ENCODE measurements at regions not wholly inside any gene's neighbourhood (a gene's known extent, or its start where the extent isn't known, plus 50 kb on each side); places are given as distances from the start of the nearest gene placed in this dataset.

- Mint-ChIP-seq H3K4me1 (ENCODE audit: low read depth) (no peaks in the 10 kb centered on the region), H3K9me3 (no peaks in the 10 kb centered on the region), H3K27me3 (no peaks in the 10 kb centered on the region), H3K27ac (no peak overlapping the region), H3K36me3 (ENCODE audit: low read depth) (no peaks in the 10 kb centered on the region), H3K4me3 (no peak overlapping the region)
- Histone ChIP-seq H3K9me3 (ENCODE audit: control insufficient read depth in 1 of 2, insufficient read depth in 1 of 2, low read length in 2 of 2) (peaks cover 0 to 4% of the 10 kb centered on the region in 2 experiments), H3K27me3 (ENCODE audit: control insufficient read depth in 1 of 2, insufficient read depth in 2 of 2, low read length in 2 of 2) (no peaks in the 10 kb centered on the region), H3K4me1 (ENCODE audit: insufficient read depth, low read length) (no peaks in the 10 kb centered on the region), H3K27ac (ENCODE audit: low read depth in 1 of 2, low read length in 2 of 2) (no peak overlapping the region), H3K4me3 (ENCODE audit: low read length) (no peak overlapping the region), H3K36me3 (ENCODE audit: insufficient read depth, low read length) (no peaks in the 10 kb centered on the region)
- TF ChIP-seq, protein P1, sequence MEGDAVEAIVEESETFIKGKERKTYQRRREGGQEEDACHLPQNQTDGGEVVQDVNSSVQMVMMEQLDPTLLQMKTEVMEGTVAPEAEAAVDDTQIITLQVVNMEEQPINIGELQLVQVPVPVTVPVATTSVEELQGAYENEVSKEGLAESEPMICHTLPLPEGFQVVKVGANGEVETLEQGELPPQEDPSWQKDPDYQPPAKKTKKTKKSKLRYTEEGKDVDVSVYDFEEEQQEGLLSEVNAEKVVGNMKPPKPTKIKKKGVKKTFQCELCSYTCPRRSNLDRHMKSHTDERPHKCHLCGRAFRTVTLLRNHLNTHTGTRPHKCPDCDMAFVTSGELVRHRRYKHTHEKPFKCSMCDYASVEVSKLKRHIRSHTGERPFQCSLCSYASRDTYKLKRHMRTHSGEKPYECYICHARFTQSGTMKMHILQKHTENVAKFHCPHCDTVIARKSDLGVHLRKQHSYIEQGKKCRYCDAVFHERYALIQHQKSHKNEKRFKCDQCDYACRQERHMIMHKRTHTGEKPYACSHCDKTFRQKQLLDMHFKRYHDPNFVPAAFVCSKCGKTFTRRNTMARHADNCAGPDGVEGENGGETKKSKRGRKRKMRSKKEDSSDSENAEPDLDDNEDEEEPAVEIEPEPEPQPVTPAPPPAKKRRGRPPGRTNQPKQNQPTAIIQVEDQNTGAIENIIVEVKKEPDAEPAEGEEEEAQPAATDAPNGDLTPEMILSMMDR (IDR thresholded peaks at IDR 0.05), result no peak
- no peak for ATAC-seq (ENCODE audit: poor library complexity)
- no peak for DNase-seq
- intact Hi-C loops (cut with DNase I, micrococcal nuclease), result no loop called here
- ChIA-PET POLR2A (no interaction called here), CTCF (no interaction called here)
Measured at GRCh38 chr2:200159829-200160781, 146.4 kb upstream of the SPATS2L start.

DNA sequence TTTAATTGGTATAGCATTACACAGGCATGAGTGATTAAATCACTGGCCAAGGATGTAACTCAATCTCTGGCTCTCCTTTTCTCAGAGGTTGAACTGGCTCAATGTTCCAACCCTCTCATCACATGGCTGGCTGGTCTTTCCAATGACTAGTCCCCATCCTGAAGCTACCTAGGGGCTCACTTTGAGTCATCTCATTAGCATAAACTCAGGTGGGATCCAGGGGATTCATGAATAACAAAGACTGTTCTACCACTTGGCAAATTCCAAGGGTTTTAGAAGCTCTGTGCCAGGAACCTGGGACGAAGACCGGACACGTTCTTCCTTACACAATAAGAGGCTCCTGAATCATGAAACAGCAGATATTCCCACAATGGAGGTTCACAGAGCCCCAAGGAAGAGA, 145.0 kb upstream of the SPATS2L start:
- Histone ChIP-seq H3K4me1 (ENCODE audit: insufficient read depth, low read length) (no peaks in the 10 kb centered on the region), H3K4me3 (ENCODE audit: low read length) (no peak overlapping the region), H3K9me3 (ENCODE audit: control insufficient read depth in 1 of 2, insufficient read depth in 1 of 2, low read length in 2 of 2) (peaks cover 0 to 4% of the 10 kb centered on the region in 2 experiments), H3K27me3 (ENCODE audit: control insufficient read depth in 1 of 2, insufficient read depth in 2 of 2, low read length in 2 of 2) (no peaks in the 10 kb centered on the region), H3K36me3 (ENCODE audit: insufficient read depth, low read length) (no peaks in the 10 kb centered on the region), H3K27ac (ENCODE audit: low read depth in 1 of 2, low read length in 2 of 2) (no peak overlapping the region)
- CTCF ChIA-PET, result no interaction called here
- no peak overlapping the region for H3K4me3 Mint-ChIP-seq
- no peaks in the 10 kb centered on the region for H3K36me3 Mint-ChIP-seq (ENCODE audit: low read depth)
- H3K27ac Mint-ChIP-seq, result no peak overlapping the region
- H3K9me3 Mint-ChIP-seq, result peaks cover 3% of the 10 kb centered on the region
- no peaks in the 10 kb centered on the region for H3K4me1 Mint-ChIP-seq (ENCODE audit: low read depth)
- H3K27me3 Mint-ChIP-seq, result no peaks in the 10 kb centered on the region
- TF ChIP-seq, protein P1 (IDR thresholded peaks at IDR 0.05), result no peak
- intact Hi-C loops (cut with DNase I, micrococcal nuclease), result no loop called here
- no peak for DNase-seq
- POLR2A ChIA-PET, result no interaction called here
- ATAC-seq (ENCODE audit: poor library complexity), result no peak

DNA sequence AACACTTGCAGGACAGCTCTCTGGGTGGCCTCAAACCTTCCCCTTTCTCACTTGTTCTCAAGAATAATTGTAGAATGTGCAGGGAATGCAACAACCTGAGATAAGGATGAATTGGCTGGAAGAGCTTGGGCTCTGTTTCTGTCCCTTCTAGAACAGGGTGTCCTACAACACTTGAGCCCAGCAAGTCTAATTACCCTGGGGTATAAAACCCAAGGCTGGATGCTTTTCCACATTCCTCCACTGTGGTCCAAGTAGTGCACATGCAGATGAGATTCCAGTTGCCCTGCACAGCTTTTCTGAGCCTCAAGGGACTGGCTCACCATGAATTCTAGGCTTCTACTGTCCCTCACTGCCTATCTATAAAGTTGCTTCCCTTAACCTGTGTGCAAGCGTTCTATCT, 140.8 kb upstream of the SPATS2L start:
- no peaks in the 10 kb centered on the region for H3K4me1 Mint-ChIP-seq (ENCODE audit: low read depth)
- Histone ChIP-seq H3K27ac (ENCODE audit: low read depth in 1 of 2, low read length in 2 of 2) (no peak overlapping the region), H3K9me3 (ENCODE audit: control insufficient read depth in 1 of 2, insufficient read depth in 1 of 2, low read length in 2 of 2) (peaks cover 0 to 4% of the 10 kb centered on the region in 2 experiments), H3K4me3 (ENCODE audit: low read length) (no peak overlapping the region), H3K36me3 (ENCODE audit: insufficient read depth, low read length) (no peaks in the 10 kb centered on the region), H3K4me1 (ENCODE audit: insufficient read depth, low read length) (no peaks in the 10 kb centered on the region), H3K27me3 (ENCODE audit: control insufficient read depth in 1 of 2, insufficient read depth in 2 of 2, low read length in 2 of 2) (no peaks in the 10 kb centered on the region)
- DNase-seq (no peak), ATAC-seq (ENCODE audit: poor library complexity) (no peak)
- no peaks in the 10 kb centered on the region for H3K36me3 Mint-ChIP-seq (ENCODE audit: low read depth)
- H3K27me3 Mint-ChIP-seq, result peaks cover 3% of the 10 kb centered on the region
- H3K9me3 Mint-ChIP-seq, result peaks cover 3% of the 10 kb centered on the region
- ChIA-PET POLR2A (no interaction called here), CTCF (interaction anchor here (0.7 kb wide), 1 partner anchor 61 kb away, joined by 4 read pairs; no protein-coding TSS in a partner anchor)
- no peak overlapping the region for H3K27ac Mint-ChIP-seq
- no peak overlapping the region for H3K4me3 Mint-ChIP-seq
- intact Hi-C loops (cut with DNase I, micrococcal nuclease), result no loop called here
- TF ChIP-seq, protein P1 (IDR thresholded peaks at IDR 0.05), result no peak

Measured in CD4-positive, alpha-beta T cell (primary cell).